IMR-90 (cell line): ENCODE measurements at regions not wholly inside any gene's neighbourhood (a gene's known extent, or its start where the extent isn't known, plus 50 kb on each side); places are given as distances from the start of the nearest gene placed in this dataset.

Experiments
- ATAC-seq: fragments of 200-7000 bp; cut with Tn5 transposase; 2 replicates; pipeline ENCODE4 v1.9.1; 2020; ENCODE audit warnings: low read depth, mild to moderate bottlenecking, moderate library complexity
- BruUV-seq: library from RNA; stranded (reverse); fragments of 400-500 nt; replicated peaks from 2 replicates; lab custom pipeline; 2021; lab: Mats Ljungman, UMichigan
- CTCF ChIA-PET: fragments of 300-600 bp; formaldehyde crosslinking; extraction: SDS; loops from one replicate; lab custom pipeline; 2021; ENCODE audit warnings: antibody characterized with exemption; lab: Yijun Ruan, JAX
- POLR2A ChIA-PET: fragments of 300-600 bp; sonication (Branson Sonifier 250); formaldehyde crosslinking; loops from one replicate; lab custom pipeline; 2022; ENCODE audit warnings: antibody characterized with exemption; ENCODE audit not compliant: unreplicated experiment; lab: Charles Lee
- DNase-seq: peaks from one replicate; pipeline ENCODE4 v3.0.0; 2013
- H2AFZ ChIP-seq: replicated peaks from 2 replicates; pipeline ENCODE3; 2013; ENCODE audit warnings: low read length, mild to moderate bottlenecking; ENCODE audit not compliant: poor library complexity
- H2AK5ac ChIP-seq: 2 replicates; pipeline ENCODE4 v1.6.1; 2013; ENCODE audit warnings: low read depth, low read length, inconsistent platforms
- H2AK9ac ChIP-seq: replicated peaks from 2 replicates; pipeline ENCODE3; 2013; ENCODE audit warnings: mild to moderate bottlenecking, low read depth, low read length, moderate library complexity; ENCODE audit not compliant: poor library complexity
- H2BK120ac ChIP-seq: 2 replicates; pipeline ENCODE4 v1.6.1; 2013; ENCODE audit warnings: low read depth, low read length, inconsistent platforms
- H2BK15ac ChIP-seq: 3 replicates; pipeline ENCODE4 v1.6.1; 2013; ENCODE audit warnings: low read depth, low read length, inconsistent platforms
- H2BK20ac ChIP-seq: 2 replicates; pipeline ENCODE4 v1.6.1; 2013; ENCODE audit warnings: low read depth, mild to moderate bottlenecking, inconsistent platforms, low read length, moderate library complexity
- H2BK5ac ChIP-seq: 2 replicates; pipeline ENCODE4 v1.6.1; 2013; ENCODE audit warnings: mild to moderate bottlenecking, low read depth, low read length, inconsistent platforms; ENCODE audit not compliant: poor library complexity, severe bottlenecking
- H3K14ac ChIP-seq: replicated peaks from 2 replicates; pipeline ENCODE4 v1.6.1; 2013; ENCODE audit warnings: low read depth, low read length, inconsistent platforms
- H3K18ac ChIP-seq: 2 replicates; pipeline ENCODE4 v1.6.1; 2013; ENCODE audit warnings: low read depth, low read length, control low read depth
- H3K23ac ChIP-seq: 2 replicates; pipeline ENCODE4 v1.6.1; 2013; ENCODE audit warnings: low read depth, low read length, inconsistent platforms
- H3K27ac ChIP-seq: 2 replicates; pipeline ENCODE4 v1.5.1; 2013; ENCODE audit warnings: mild to moderate bottlenecking, control low read depth, low read length; ENCODE audit not compliant: insufficient read depth
- H3K27me3 ChIP-seq: 2 replicates; pipeline ENCODE4 v1.6.1; 2013; ENCODE audit warnings: low read length; ENCODE audit not compliant: control insufficient read depth, insufficient read depth
- H3K36me3 ChIP-seq: 2 replicates; pipeline ENCODE4 v1.6.1; 2013; ENCODE audit warnings: low read length, mixed read lengths; ENCODE audit not compliant: control insufficient read depth, insufficient read depth
- H3K4ac ChIP-seq: 2 replicates; pipeline ENCODE4 v1.6.1; 2013; ENCODE audit warnings: low read depth, low read length, inconsistent platforms
- H3K4me1 ChIP-seq: 2 replicates; pipeline ENCODE4 v1.6.1; 2013; ENCODE audit warnings: low read length, mixed read lengths; ENCODE audit not compliant: control insufficient read depth, insufficient read depth
- H3K4me2 ChIP-seq: 2 replicates; pipeline ENCODE4 v1.6.1; 2013; ENCODE audit warnings: low read depth, mild to moderate bottlenecking, control low read depth, low read length, moderate library complexity
- H3K4me3 ChIP-seq: 2 replicates; pipeline ENCODE4 v1.5.1; 2013; ENCODE audit warnings: low read depth, mild to moderate bottlenecking, control low read depth, low read length, moderate library complexity; ENCODE audit not compliant: insufficient read depth
- H3K56ac ChIP-seq: 2 replicates; pipeline ENCODE4 v1.6.1; 2013; ENCODE audit warnings: low read length, inconsistent platforms; ENCODE audit not compliant: insufficient read depth; ENCODE audit errors: extremely low read depth
- H3K79me1 ChIP-seq, 2 experiments: 2 replicates each; pipeline ENCODE4 v1.6.1; 2013; ENCODE audit warnings: low read length in 2 of 2, inconsistent platforms in 1 of 2, low read depth in 1 of 2
- H3K9ac ChIP-seq: 2 replicates; pipeline ENCODE4 v1.6.1; 2013; ENCODE audit warnings: low read depth, low read length, control low read depth
- H3K9me1 ChIP-seq: 2 replicates; pipeline ENCODE4 v1.6.1; 2013; ENCODE audit warnings: low read length, inconsistent platforms; ENCODE audit not compliant: insufficient read depth
- H3K9me3 ChIP-seq: 2 replicates; pipeline ENCODE4 v1.6.1; 2013; ENCODE audit warnings: low read length; ENCODE audit not compliant: control insufficient read depth, insufficient read depth
- H4K20me1 ChIP-seq: 2 replicates; pipeline ENCODE4 v1.6.1; 2013; ENCODE audit warnings: low read length, inconsistent platforms; ENCODE audit not compliant: insufficient read depth
- H4K5ac ChIP-seq: 2 replicates; pipeline ENCODE4 v1.6.1; 2013; ENCODE audit warnings: mild to moderate bottlenecking, low read depth, low read length, control low read depth
- H4K8ac ChIP-seq, 2 experiments: 2 replicates each; pipeline ENCODE4 v1.6.1; 2013; ENCODE audit warnings: low read depth in 2 of 2, low read length in 2 of 2, control low read depth in 1 of 2, inconsistent platforms in 1 of 2
- H4K91ac ChIP-seq: 2 replicates; pipeline ENCODE4 v1.6.1; 2013; ENCODE audit warnings: low read depth, low read length, inconsistent platforms; ENCODE audit not compliant: insufficient read depth
- CHD1 ChIP-seq: IDR thresholded peaks from 2 replicates; pipeline ENCODE4 v1.6.1; 2012; ENCODE audit warnings: low read depth, low read length, improper control_type of control experiment
- CTCF ChIP-seq: conservative IDR thresholded peaks from 2 replicates; pipeline ENCODE4 v1.5.1; 2012; ENCODE audit warnings: mild to moderate bottlenecking, low read depth, low read length, improper control_type of control experiment
- ELK1 ChIP-seq: fragments of 150-350 bp; IDR thresholded peaks from 2 replicates; pipeline ENCODE4 v1.6.1; 2016; ENCODE audit warnings: low read depth, mild to moderate bottlenecking, low read length, moderate library complexity, borderline replicate concordance
- FOS ChIP-seq: fragments of 150-350 bp; IDR thresholded peaks from 2 replicates; pipeline ENCODE4 v1.6.1; 2016; ENCODE audit warnings: low read depth, low read length
- MXI1 ChIP-seq: IDR thresholded peaks from 2 replicates; pipeline ENCODE4 v1.6.1; 2012; ENCODE audit warnings: low read depth, mild to moderate bottlenecking, low read length, moderate library complexity, borderline replicate concordance
- POLR2A ChIP-seq: IDR thresholded peaks from 2 replicates; pipeline ENCODE4 v1.6.1; 2012; ENCODE audit warnings: mild to moderate bottlenecking, low read depth, low read length
- RAD21 ChIP-seq: IDR thresholded peaks from 2 replicates; pipeline ENCODE4 v1.6.1; 2012; ENCODE audit warnings: low read length, improper control_type of control experiment
- RFX5 ChIP-seq: IDR thresholded peaks from 2 replicates; pipeline ENCODE4 v1.8.0; 2012; ENCODE audit warnings: low read depth, mild to moderate bottlenecking, low read length, moderate library complexity
- WGBS, 2 experiments: methylation state at CpG; one replicate each; pipeline versions ENCODE4 v1.1.5 to v1.1.7; 2013; ENCODE audit warnings: missing lambda C conversion rate in 2 of 2; ENCODE audit not compliant: insufficient read length in 1 of 2; ENCODE audit errors: extremely low coverage in 2 of 2; 5-methylcytosine and 5-hydroxymethylcytosine counted together
- dilution Hi-C: fragments of 300-500 bp; cut with HindIII; formaldehyde crosslinking; loops from one replicate; pipeline ENCODE4 v1.14.3; 2018; ENCODE audit warnings: low sequenced_read_pairs; ENCODE audit not compliant: unreplicated experiment
- in situ Hi-C: fragments of 300-500 bp; cut with MboI; formaldehyde crosslinking; loops from 3 replicates; pipeline ENCODE4 v1.14.3; 2019; ENCODE audit warnings: low sequenced_read_pairs, inconsistent platforms, mixed read lengths
- intact Hi-C: fragments of 100-400 bp; cut with micrococcal nuclease; formaldehyde crosslinking; loops from 2 replicates; pipeline ENCODE4 v1.10.0; 2022

GRCh38 chr2:12931186-12931844 is 214.6 kb downstream of the TRIB2 start (continued):
- TF ChIP-seq RFX5, result no peak

- no peak overlapping the region for H2AK5ac ChIP-seq
- no peaks in the 10 kb centered on the region for H3K27me3 ChIP-seq
- no peak overlapping the region for H3K23ac ChIP-seq
- H4K20me1 ChIP-seq, result no peaks in the 10 kb centered on the region
- POLR2A ChIA-PET, result no interaction called here
- H3K18ac ChIP-seq, result no peak overlapping the region
- BruUV-seq, result no TSS peak
- intact Hi-C loops, result loop anchor here (5.0 kb wide), 2 partner anchors 475 to 515 kb away; no protein-coding TSS in a partner anchor
- no peak overlapping the region for H2AFZ ChIP-seq
- no peak overlapping the region for H3K14ac ChIP-seq
- dilution Hi-C loops, result no loop called here
- no peak overlapping the region for H4K91ac ChIP-seq
- no peak overlapping the region for H3K27ac ChIP-seq
- WGBS, 2 experiments, result no CpG with 5 or more reads among the region's 3 CpGs
- H3K9me3 ChIP-seq, result no peaks in the 10 kb centered on the region
- CTCF ChIA-PET, result interaction anchor here (1.6 to 4.7 kb wide), 2 partner anchors 17 to 211 kb away, joined by 8 to 28 read pairs; no protein-coding TSS in a partner anchor
- H2BK20ac ChIP-seq, result no peak overlapping the region
- H2AK9ac ChIP-seq, result no peak overlapping the region
- no peak overlapping the region for H3K4ac ChIP-seq
- ATAC-seq, result no peak
- TF ChIP-seq FOS (no peak), RAD21 (no peak), ELK1 (no peak), CTCF (no peak), MXI1 (no peak), CHD1 (no peak), POLR2A (no peak)
- no peak overlapping the region for H2BK5ac ChIP-seq
- no peaks in the 10 kb centered on the region for H3K36me3 ChIP-seq
- in situ Hi-C loops, result no loop called here
- H3K4me1 ChIP-seq, result peaks cover 10% of the 10 kb centered on the region
- no peak overlapping the region for H4K5ac ChIP-seq
- H3K9ac ChIP-seq, result no peak overlapping the region
- H4K8ac ChIP-seq, result no peak overlapping the region
- H3K4me3 ChIP-seq, result no peak overlapping the region
- H2BK15ac ChIP-seq, result no peak overlapping the region
- no peak overlapping the region for H3K4me2 ChIP-seq
- H3K79me1 ChIP-seq, result no peaks in the 10 kb centered on the region
- no peaks in the 10 kb centered on the region for H3K9me1 ChIP-seq
- no peak overlapping the region for H3K56ac ChIP-seq
- H2BK120ac ChIP-seq, result no peak overlapping the region
- DNase-seq, result no peak
These were observed 215.5 kb downstream of the TRIB2 start for GRCh38 chr2:12932192-12932591.
